HG03066 (cell line): ENCODE measurements at regions not wholly inside any gene's neighbourhood (a gene's known extent, or its start where the extent isn't known, plus 50 kb on each side); places are given as distances from the start of the nearest gene placed in this dataset.

Source experiments
- ATAC-seq: cut with Tn5 transposase; IDR thresholded peaks from one replicate; pipeline ENCODE4 v1.9.1; 2021; ENCODE audit warnings: low read depth; ENCODE audit not compliant: unreplicated experiment

- ATAC-seq = no peak
These were observed 55.2 kb upstream of the RNF24 start for GRCh38 chr20:4070323-4071177.

- ATAC-seq = no peak
These were observed 54.4 kb upstream of the RNF24 start for GRCh38 chr20:4069751-4070150.

GRCh38 chr20:4068708-4069107 is 53.4 kb upstream of the RNF24 start:
- no peak for ATAC-seq

GRCh38 chr20:4067600-4068261 is 52.4 kb upstream of the RNF24 start:
- ATAC-seq = no peak

GRCh38 chr20:4066551-4066950 is 51.2 kb upstream of the RNF24 start:
- no peak for ATAC-seq

- no peak for ATAC-seq
These were observed 50.1 kb upstream of the RNF24 start for GRCh38 chr20:4065391-4065844.
